IMR-90 (cell line): ENCODE measurements at regions not wholly inside any gene's neighbourhood (a gene's known extent, or its start where the extent isn't known, plus 50 kb on each side); places are given as distances from the start of the nearest gene placed in this dataset.

Experiments
- ATAC-seq: fragments of 200-7000 bp; cut with Tn5 transposase; 2 replicates; pipeline ENCODE4 v1.9.1; 2020; ENCODE audit warnings: low read depth, mild to moderate bottlenecking, moderate library complexity
- BruUV-seq: library from RNA; stranded (reverse); fragments of 400-500 nt; replicated peaks from 2 replicates; lab custom pipeline; 2021; lab: Mats Ljungman, UMichigan
- CTCF ChIA-PET: fragments of 300-600 bp; formaldehyde crosslinking; extraction: SDS; loops from one replicate; lab custom pipeline; 2021; ENCODE audit warnings: antibody characterized with exemption; lab: Yijun Ruan, JAX
- POLR2A ChIA-PET: fragments of 300-600 bp; sonication (Branson Sonifier 250); formaldehyde crosslinking; loops from one replicate; lab custom pipeline; 2022; ENCODE audit warnings: antibody characterized with exemption; ENCODE audit not compliant: unreplicated experiment; lab: Charles Lee
- DNase-seq: peaks from one replicate; pipeline ENCODE4 v3.0.0; 2013
- H2AFZ ChIP-seq: replicated peaks from 2 replicates; pipeline ENCODE3; 2013; ENCODE audit warnings: low read length, mild to moderate bottlenecking; ENCODE audit not compliant: poor library complexity
- H2AK5ac ChIP-seq: 2 replicates; pipeline ENCODE4 v1.6.1; 2013; ENCODE audit warnings: low read depth, low read length, inconsistent platforms
- H2AK9ac ChIP-seq: replicated peaks from 2 replicates; pipeline ENCODE3; 2013; ENCODE audit warnings: mild to moderate bottlenecking, low read depth, low read length, moderate library complexity; ENCODE audit not compliant: poor library complexity
- H2BK120ac ChIP-seq: 2 replicates; pipeline ENCODE4 v1.6.1; 2013; ENCODE audit warnings: low read depth, low read length, inconsistent platforms
- H2BK15ac ChIP-seq: 3 replicates; pipeline ENCODE4 v1.6.1; 2013; ENCODE audit warnings: low read depth, low read length, inconsistent platforms
- H2BK20ac ChIP-seq: 2 replicates; pipeline ENCODE4 v1.6.1; 2013; ENCODE audit warnings: low read depth, mild to moderate bottlenecking, inconsistent platforms, low read length, moderate library complexity
- H2BK5ac ChIP-seq: 2 replicates; pipeline ENCODE4 v1.6.1; 2013; ENCODE audit warnings: mild to moderate bottlenecking, low read depth, low read length, inconsistent platforms; ENCODE audit not compliant: poor library complexity, severe bottlenecking
- H3K14ac ChIP-seq: replicated peaks from 2 replicates; pipeline ENCODE4 v1.6.1; 2013; ENCODE audit warnings: low read depth, low read length, inconsistent platforms
- H3K18ac ChIP-seq: 2 replicates; pipeline ENCODE4 v1.6.1; 2013; ENCODE audit warnings: low read depth, low read length, control low read depth
- H3K23ac ChIP-seq: 2 replicates; pipeline ENCODE4 v1.6.1; 2013; ENCODE audit warnings: low read depth, low read length, inconsistent platforms
- H3K27ac ChIP-seq: 2 replicates; pipeline ENCODE4 v1.5.1; 2013; ENCODE audit warnings: mild to moderate bottlenecking, control low read depth, low read length; ENCODE audit not compliant: insufficient read depth
- H3K27me3 ChIP-seq: 2 replicates; pipeline ENCODE4 v1.6.1; 2013; ENCODE audit warnings: low read length; ENCODE audit not compliant: control insufficient read depth, insufficient read depth
- H3K36me3 ChIP-seq: 2 replicates; pipeline ENCODE4 v1.6.1; 2013; ENCODE audit warnings: low read length, mixed read lengths; ENCODE audit not compliant: control insufficient read depth, insufficient read depth
- H3K4ac ChIP-seq: 2 replicates; pipeline ENCODE4 v1.6.1; 2013; ENCODE audit warnings: low read depth, low read length, inconsistent platforms
- H3K4me1 ChIP-seq: 2 replicates; pipeline ENCODE4 v1.6.1; 2013; ENCODE audit warnings: low read length, mixed read lengths; ENCODE audit not compliant: control insufficient read depth, insufficient read depth
- H3K4me2 ChIP-seq: 2 replicates; pipeline ENCODE4 v1.6.1; 2013; ENCODE audit warnings: low read depth, mild to moderate bottlenecking, control low read depth, low read length, moderate library complexity
- H3K4me3 ChIP-seq: 2 replicates; pipeline ENCODE4 v1.5.1; 2013; ENCODE audit warnings: low read depth, mild to moderate bottlenecking, control low read depth, low read length, moderate library complexity; ENCODE audit not compliant: insufficient read depth
- H3K56ac ChIP-seq: 2 replicates; pipeline ENCODE4 v1.6.1; 2013; ENCODE audit warnings: low read length, inconsistent platforms; ENCODE audit not compliant: insufficient read depth; ENCODE audit errors: extremely low read depth
- H3K79me1 ChIP-seq, 2 experiments: 2 replicates each; pipeline ENCODE4 v1.6.1; 2013; ENCODE audit warnings: low read length in 2 of 2, inconsistent platforms in 1 of 2, low read depth in 1 of 2
- H3K9ac ChIP-seq: 2 replicates; pipeline ENCODE4 v1.6.1; 2013; ENCODE audit warnings: low read depth, low read length, control low read depth
- H3K9me1 ChIP-seq: 2 replicates; pipeline ENCODE4 v1.6.1; 2013; ENCODE audit warnings: low read length, inconsistent platforms; ENCODE audit not compliant: insufficient read depth
- H3K9me3 ChIP-seq: 2 replicates; pipeline ENCODE4 v1.6.1; 2013; ENCODE audit warnings: low read length; ENCODE audit not compliant: control insufficient read depth, insufficient read depth
- H4K20me1 ChIP-seq: 2 replicates; pipeline ENCODE4 v1.6.1; 2013; ENCODE audit warnings: low read length, inconsistent platforms; ENCODE audit not compliant: insufficient read depth
- H4K5ac ChIP-seq: 2 replicates; pipeline ENCODE4 v1.6.1; 2013; ENCODE audit warnings: mild to moderate bottlenecking, low read depth, low read length, control low read depth
- H4K8ac ChIP-seq, 2 experiments: 2 replicates each; pipeline ENCODE4 v1.6.1; 2013; ENCODE audit warnings: low read depth in 2 of 2, low read length in 2 of 2, control low read depth in 1 of 2, inconsistent platforms in 1 of 2
- H4K91ac ChIP-seq: 2 replicates; pipeline ENCODE4 v1.6.1; 2013; ENCODE audit warnings: low read depth, low read length, inconsistent platforms; ENCODE audit not compliant: insufficient read depth
- MAZ ChIP-seq: IDR thresholded peaks from 2 replicates; pipeline ENCODE4 v1.6.1; 2012; ENCODE audit warnings: low read depth, mild to moderate bottlenecking, low read length, improper control_type of control experiment, moderate library complexity, borderline replicate concordance
- RAD21 ChIP-seq: IDR thresholded peaks from 2 replicates; pipeline ENCODE4 v1.6.1; 2012; ENCODE audit warnings: low read length, improper control_type of control experiment
- RCOR1 ChIP-seq: IDR thresholded peaks from 2 replicates; pipeline ENCODE4 v1.6.1; 2012; ENCODE audit warnings: mild to moderate bottlenecking, low read length, improper control_type of control experiment; ENCODE audit not compliant: insufficient replicate concordance
- WGBS, 2 experiments: methylation state at CpG; one replicate each; pipeline versions ENCODE4 v1.1.5 to v1.1.7; 2013; ENCODE audit warnings: missing lambda C conversion rate in 2 of 2; ENCODE audit not compliant: insufficient read length in 1 of 2; ENCODE audit errors: extremely low coverage in 2 of 2; 5-methylcytosine and 5-hydroxymethylcytosine counted together
- dilution Hi-C: fragments of 300-500 bp; cut with HindIII; formaldehyde crosslinking; loops from one replicate; pipeline ENCODE4 v1.14.3; 2018; ENCODE audit warnings: low sequenced_read_pairs; ENCODE audit not compliant: unreplicated experiment
- in situ Hi-C: fragments of 300-500 bp; cut with MboI; formaldehyde crosslinking; loops from 3 replicates; pipeline ENCODE4 v1.14.3; 2019; ENCODE audit warnings: low sequenced_read_pairs, inconsistent platforms, mixed read lengths
- intact Hi-C: fragments of 100-400 bp; cut with micrococcal nuclease; formaldehyde crosslinking; loops from 2 replicates; pipeline ENCODE4 v1.10.0; 2022

GRCh38 chr18:78610179-78610578 lies 369.4 kb upstream of the SALL3 start:
- ChIA-PET CTCF (no interaction called here), POLR2A (no interaction called here)
- intact Hi-C loops: no loop called here
- Histone ChIP-seq H3K23ac (no peak overlapping the region), H2BK15ac (no peak overlapping the region), H3K79me1 (no peaks in the 10 kb centered on the region), H3K9me3 (peaks cover 48% of the 10 kb centered on the region), H2AFZ (no peak overlapping the region), H2BK120ac (no peak overlapping the region), H3K9ac (no peak overlapping the region), H4K8ac (no peak overlapping the region), H3K4ac (no peak overlapping the region), H2BK20ac (no peak overlapping the region), H3K27me3 (no peaks in the 10 kb centered on the region), H3K27ac (no peak overlapping the region), H4K20me1 (no peaks in the 10 kb centered on the region), H3K18ac (no peak overlapping the region), H3K36me3 (no peaks in the 10 kb centered on the region), H3K56ac (no peak overlapping the region), H3K9me1 (no peaks in the 10 kb centered on the region), H3K4me2 (no peak overlapping the region), H2AK9ac (no peak overlapping the region), H3K4me3 (no peak overlapping the region), H3K4me1 (no peaks in the 10 kb centered on the region), H2BK5ac (no peak overlapping the region), H4K91ac (no peak overlapping the region), H2AK5ac (no peak overlapping the region), H3K14ac (no peak overlapping the region), H4K5ac (no peak overlapping the region)
- ATAC-seq: no peak
- WGBS, 2 experiments: no CpG with 5 or more reads among the region's 12 CpGs
- TF ChIP-seq RAD21 (no peak), MAZ (no peak), RCOR1 (no peak)
- DNase-seq: no peak
- in situ Hi-C loops: no loop called here
- BruUV-seq: no TSS peak
- dilution Hi-C loops: no loop called here
